Heart left ventricle (tissue), 13 donors: ENCODE measurements at regions not wholly inside any gene's neighbourhood (a gene's known extent, or its start where the extent isn't known, plus 50 kb on each side); places are given as distances from the start of the nearest gene placed in this dataset.

Experiments
- CTCF ChIP-seq, 12 donors: fragments of 200-600 bp; sonication (generic) in 4 of 12; IDR thresholded peaks; one replicate each; pipeline versions ENCODE4 v1.5.0 to v1.8.0; 2018 to 2022; ENCODE audit warnings: antibody characterized with exemption in 12 of 12, mild to moderate bottlenecking in 5 of 12
- POLR2A ChIP-seq, 2 donors: fragments of 450-650 bp; IDR thresholded peaks; one replicate each; pipeline ENCODE4 v1.6.1; 2017; ENCODE audit warnings: antibody characterized with exemption in 2 of 2, mild to moderate bottlenecking in 2 of 2, moderate library complexity in 2 of 2
- donor health status: ischemic (EF 13 %, LVEDD 7.1; RV severe dilation, severe dysfunction).
- donor health status: DM: no; HTN: yes; CAD: no.
- donor health status: DM: no; HTN: no; CAD: no.
- donor health status: ischemic (EF 25% LVEDD 6.9; RV normal size, moderate dysfunction).
- donor health status: ischemic (EF 25% LVEDD 5.7; RV mildly dilated, moderate dysfunction).
- donor health status: ischemic (EF 35%, LVEDD 5.7; RV mildly dilated, moderate dysfunction).
- donor health status: nonischemic (EF 11% LVEDD 7.7; RV severe dilation, severe dysfunction).
- donor health status: DM: yes; HTN: yes; CAD: no.
- donor health status: PGD.
- donor health status: ischemic (EF 29% LVEDD 5.4; RV normal size, mild dysfunction).
- donor health status: nonischemic (EF 23%, LVEDD 6.1; RV moderate dilation, normal function).

- TF ChIP-seq CTCF (IDR thresholded peaks at IDR 0.05) (no peak), POLR2A (IDR thresholded peaks at IDR 0.05) (no peak)
Observed at GRCh38 chr2:107027205-107027604, 141.2 kb upstream of the ST6GAL2 start.
